Body of pancreas (tissue), 4 donors: ENCODE measurements at regions not wholly inside any gene's neighbourhood (a gene's known extent, or its start where the extent isn't known, plus 50 kb on each side); places are given as distances from the start of the nearest gene placed in this dataset.

ENCODE experiments used
- POLR2A ChIP-seq, 3 donors: fragments of 450-650 bp; IDR thresholded peaks; one replicate each; pipeline ENCODE4 v1.6.1; 2016; ENCODE audit warnings: antibody characterized with exemption in 3 of 3, mild to moderate bottlenecking in 2 of 3
- TF ChIP-seq, protein P1 (sequence below), 7 experiments: fragments of 450-650 bp in 4 of 7; fragments of 200-600 bp in 3 of 7; sonication (generic) in 3 of 7; IDR thresholded peaks; one replicate each; pipeline ENCODE4 v1.5.1; 2016 to 2019; ENCODE audit warnings: antibody characterized with exemption in 7 of 7

DNA sequence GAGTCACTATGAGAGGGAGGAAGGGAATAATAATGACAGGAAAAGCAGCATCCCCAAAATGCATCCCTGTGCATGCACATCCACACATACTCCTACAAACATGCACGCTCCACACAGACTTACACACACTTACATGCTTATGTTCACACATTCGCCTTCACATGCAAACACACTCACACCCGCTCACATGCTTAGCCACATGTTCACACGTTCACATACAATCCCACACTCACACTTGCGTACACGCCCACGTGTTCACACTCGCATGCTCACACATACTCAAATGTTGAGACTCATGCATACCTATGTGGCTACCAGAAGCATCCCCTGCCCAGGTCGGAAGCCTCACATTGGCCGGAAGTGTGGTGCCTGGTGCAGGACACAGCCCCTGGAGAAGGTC lies 372.1 kb downstream of the MN1 start:
- TF ChIP-seq, protein P1, sequence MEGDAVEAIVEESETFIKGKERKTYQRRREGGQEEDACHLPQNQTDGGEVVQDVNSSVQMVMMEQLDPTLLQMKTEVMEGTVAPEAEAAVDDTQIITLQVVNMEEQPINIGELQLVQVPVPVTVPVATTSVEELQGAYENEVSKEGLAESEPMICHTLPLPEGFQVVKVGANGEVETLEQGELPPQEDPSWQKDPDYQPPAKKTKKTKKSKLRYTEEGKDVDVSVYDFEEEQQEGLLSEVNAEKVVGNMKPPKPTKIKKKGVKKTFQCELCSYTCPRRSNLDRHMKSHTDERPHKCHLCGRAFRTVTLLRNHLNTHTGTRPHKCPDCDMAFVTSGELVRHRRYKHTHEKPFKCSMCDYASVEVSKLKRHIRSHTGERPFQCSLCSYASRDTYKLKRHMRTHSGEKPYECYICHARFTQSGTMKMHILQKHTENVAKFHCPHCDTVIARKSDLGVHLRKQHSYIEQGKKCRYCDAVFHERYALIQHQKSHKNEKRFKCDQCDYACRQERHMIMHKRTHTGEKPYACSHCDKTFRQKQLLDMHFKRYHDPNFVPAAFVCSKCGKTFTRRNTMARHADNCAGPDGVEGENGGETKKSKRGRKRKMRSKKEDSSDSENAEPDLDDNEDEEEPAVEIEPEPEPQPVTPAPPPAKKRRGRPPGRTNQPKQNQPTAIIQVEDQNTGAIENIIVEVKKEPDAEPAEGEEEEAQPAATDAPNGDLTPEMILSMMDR (IDR thresholded peaks at IDR 0.05): no peak
- no peak for TF ChIP-seq POLR2A (IDR thresholded peaks at IDR 0.05)
